HG02571 (cell line): ENCODE measurements at regions not wholly inside any gene's neighbourhood (a gene's known extent, or its start where the extent isn't known, plus 50 kb on each side); places are given as distances from the start of the nearest gene placed in this dataset.

Source experiments
- ATAC-seq: cut with Tn5 transposase; IDR thresholded peaks from one replicate; pipeline ENCODE4 v1.9.1; 2021; ENCODE audit warnings: mild to moderate bottlenecking, moderate library complexity; ENCODE audit not compliant: unreplicated experiment

- ATAC-seq, result peak; percentile 88
Measured at GRCh38 chr10:25113191-25114035, 61.4 kb upstream of the GPR158 start.

GRCh38 chr10:25114036-25114411 lies 60.8 kb upstream of the GPR158 start:
- no peak for ATAC-seq

- no peak for ATAC-seq
Measured at GRCh38 chr10:25117757-25118156, 57.0 kb upstream of the GPR158 start.

- no peak for ATAC-seq
Measured at GRCh38 chr10:25120188-25120587, 54.6 kb upstream of the GPR158 start.
